OCI-LY3 (cell line): ENCODE measurements at regions not wholly inside any gene's neighbourhood (a gene's known extent, or its start where the extent isn't known, plus 50 kb on each side); places are given as distances from the start of the nearest gene placed in this dataset.
"Not testable (repeated sequence)": the region's sequence is repeated elsewhere in the genome, so short reads cannot be mapped to it uniquely, and the experiment has no call there.

Experiments
- H2AFZ ChIP-seq: fragments of 200-600, 300-600 bp; shearing (Covaris generic); 2 replicates; pipeline ENCODE4 v1.6.0; 2014; ENCODE audit warnings: antibody characterized with exemption, low read depth, low read length
- H3K27ac ChIP-seq: fragments of 200-600, 300-600 bp; sonication (generic); 2 replicates; pipeline ENCODE4 v1.5.1; 2014; ENCODE audit warnings: mild to moderate bottlenecking, low read length, moderate library complexity, mixed read lengths
- H3K27me3 ChIP-seq: fragments of 200-600, 300-600 bp; sonication (generic); 2 replicates; pipeline ENCODE4 v1.6.1; 2014; ENCODE audit warnings: low read depth, low read length, mixed read lengths
- H3K36me3 ChIP-seq: fragments of 200-600, 300-600 bp; sonication (generic); replicated peaks from 2 replicates; pipeline ENCODE3; 2014; ENCODE audit warnings: low read depth, low read length, mixed read lengths
- H3K4me1 ChIP-seq: fragments of 300-600, 200-600 bp; sonication (generic); 2 replicates; pipeline ENCODE4 v1.6.1; 2014; ENCODE audit warnings: low read length, mixed read lengths
- H3K4me2 ChIP-seq: fragments of 200-600, 300-600 bp; sonication (generic); 2 replicates; pipeline ENCODE4 v1.6.1; 2014; ENCODE audit warnings: low read length, mixed read lengths
- H3K4me3 ChIP-seq: fragments of 300-600, 200-600 bp; sonication (generic); 2 replicates; pipeline ENCODE4 v1.5.1; 2014; ENCODE audit warnings: antibody characterized with exemption, mild to moderate bottlenecking, low read length, moderate library complexity
- H3K79me2 ChIP-seq: fragments of 300-600, 200-600 bp; shearing (Covaris generic); 2 replicates; pipeline ENCODE4 v1.6.1; 2014; ENCODE audit warnings: mild to moderate bottlenecking, low read length, mixed read lengths
- H3K9ac ChIP-seq: fragments of 300-600, 200-600 bp; shearing (Covaris generic); 2 replicates; pipeline ENCODE4 v1.6.0; 2014; ENCODE audit warnings: mild to moderate bottlenecking, low read length, moderate library complexity
- H3K9me3 ChIP-seq: fragments of 200-600, 300-600 bp; shearing (Covaris generic); 2 replicates; pipeline ENCODE4 v1.6.1; 2014; ENCODE audit warnings: low read length, mixed read lengths; ENCODE audit not compliant: insufficient read depth
- H4K20me1 ChIP-seq: fragments of 200-600, 300-600 bp; sonication (generic); 2 replicates; pipeline ENCODE4 v1.6.1; 2016; ENCODE audit warnings: low read length, mixed read lengths; ENCODE audit not compliant: insufficient read depth
- EZH2phosphoT487 ChIP-seq: fragments of 200-600 bp; shearing (Covaris generic); IDR thresholded peaks from 2 replicates; pipeline ENCODE4 v1.6.1; 2018; ENCODE audit warnings: antibody characterized with exemption, mixed run types, low read depth
- TF ChIP-seq, protein P1 (sequence below): fragments of 200-600, 300-600 bp; sonication (generic); IDR thresholded peaks from 2 replicates; pipeline ENCODE4 v1.5.1; 2014; ENCODE audit warnings: antibody characterized with exemption, low read length, low read depth

- no peak overlapping the region for H3K4me2 ChIP-seq
- H2AFZ ChIP-seq = no peak overlapping the region
- H3K9me3 ChIP-seq = no peaks in the 10 kb centered on the region
- H4K20me1 ChIP-seq = no peaks in the 10 kb centered on the region
- TF ChIP-seq EZH2phosphoT487 = no peak
- TF ChIP-seq, protein P1, sequence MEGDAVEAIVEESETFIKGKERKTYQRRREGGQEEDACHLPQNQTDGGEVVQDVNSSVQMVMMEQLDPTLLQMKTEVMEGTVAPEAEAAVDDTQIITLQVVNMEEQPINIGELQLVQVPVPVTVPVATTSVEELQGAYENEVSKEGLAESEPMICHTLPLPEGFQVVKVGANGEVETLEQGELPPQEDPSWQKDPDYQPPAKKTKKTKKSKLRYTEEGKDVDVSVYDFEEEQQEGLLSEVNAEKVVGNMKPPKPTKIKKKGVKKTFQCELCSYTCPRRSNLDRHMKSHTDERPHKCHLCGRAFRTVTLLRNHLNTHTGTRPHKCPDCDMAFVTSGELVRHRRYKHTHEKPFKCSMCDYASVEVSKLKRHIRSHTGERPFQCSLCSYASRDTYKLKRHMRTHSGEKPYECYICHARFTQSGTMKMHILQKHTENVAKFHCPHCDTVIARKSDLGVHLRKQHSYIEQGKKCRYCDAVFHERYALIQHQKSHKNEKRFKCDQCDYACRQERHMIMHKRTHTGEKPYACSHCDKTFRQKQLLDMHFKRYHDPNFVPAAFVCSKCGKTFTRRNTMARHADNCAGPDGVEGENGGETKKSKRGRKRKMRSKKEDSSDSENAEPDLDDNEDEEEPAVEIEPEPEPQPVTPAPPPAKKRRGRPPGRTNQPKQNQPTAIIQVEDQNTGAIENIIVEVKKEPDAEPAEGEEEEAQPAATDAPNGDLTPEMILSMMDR = no peak
- no peaks in the 10 kb centered on the region for H3K79me2 ChIP-seq
- H3K36me3 ChIP-seq = no peaks in the 10 kb centered on the region
- no peaks in the 10 kb centered on the region for H3K4me1 ChIP-seq
- H3K9ac ChIP-seq = no peak overlapping the region
- H3K27me3 ChIP-seq = no peaks in the 10 kb centered on the region
- no peak overlapping the region for H3K4me3 ChIP-seq
- no peak overlapping the region for H3K27ac ChIP-seq
Observed at GRCh38 chr10:42419789-42420188, 218.6 kb downstream of the ZNF33B start.

DNA sequence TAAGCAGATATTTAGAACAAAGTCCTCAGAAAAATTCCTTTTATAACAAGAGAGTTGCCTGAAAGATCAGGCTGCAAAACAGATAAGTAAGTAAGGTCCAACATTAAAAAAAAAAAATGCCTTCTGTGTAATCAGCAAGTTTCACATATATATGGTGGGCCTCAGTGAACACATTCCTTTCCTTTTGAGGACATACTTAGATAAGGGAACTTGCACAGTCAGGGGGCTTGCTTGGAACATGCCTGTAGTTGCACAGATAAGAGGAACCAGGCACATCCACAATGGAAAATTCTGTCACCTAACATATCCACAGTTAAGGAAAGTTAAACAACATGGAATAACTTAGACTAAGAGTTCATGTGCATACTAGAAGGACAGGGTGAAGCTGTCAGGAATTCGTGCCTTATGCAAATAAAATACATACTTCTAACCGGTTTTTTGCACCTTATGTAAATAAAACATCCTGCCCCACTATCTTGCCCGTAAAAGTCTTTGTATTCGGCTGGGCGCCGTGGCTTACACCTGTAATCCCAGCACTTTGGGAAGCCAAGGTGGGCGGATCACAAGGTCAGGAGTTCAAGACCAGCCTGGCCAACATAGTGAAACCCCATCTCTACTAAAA lies 257.3 kb downstream of the ZNF33B start:
- Histone ChIP-seq H3K4me1 (no peaks in the 10 kb centered on the region), H3K4me2 (no peak overlapping the region), H4K20me1 (no peaks in the 10 kb centered on the region), H3K27ac (no peak overlapping the region), H3K36me3 (no peaks in the 10 kb centered on the region), H3K4me3 (no peak overlapping the region), H3K79me2 (no peaks in the 10 kb centered on the region), H3K9ac (no peak overlapping the region), H2AFZ (no peak overlapping the region), H3K27me3 (no peaks in the 10 kb centered on the region), H3K9me3 (no peaks in the 10 kb centered on the region)
- TF ChIP-seq, protein P1 = no peak

DNA sequence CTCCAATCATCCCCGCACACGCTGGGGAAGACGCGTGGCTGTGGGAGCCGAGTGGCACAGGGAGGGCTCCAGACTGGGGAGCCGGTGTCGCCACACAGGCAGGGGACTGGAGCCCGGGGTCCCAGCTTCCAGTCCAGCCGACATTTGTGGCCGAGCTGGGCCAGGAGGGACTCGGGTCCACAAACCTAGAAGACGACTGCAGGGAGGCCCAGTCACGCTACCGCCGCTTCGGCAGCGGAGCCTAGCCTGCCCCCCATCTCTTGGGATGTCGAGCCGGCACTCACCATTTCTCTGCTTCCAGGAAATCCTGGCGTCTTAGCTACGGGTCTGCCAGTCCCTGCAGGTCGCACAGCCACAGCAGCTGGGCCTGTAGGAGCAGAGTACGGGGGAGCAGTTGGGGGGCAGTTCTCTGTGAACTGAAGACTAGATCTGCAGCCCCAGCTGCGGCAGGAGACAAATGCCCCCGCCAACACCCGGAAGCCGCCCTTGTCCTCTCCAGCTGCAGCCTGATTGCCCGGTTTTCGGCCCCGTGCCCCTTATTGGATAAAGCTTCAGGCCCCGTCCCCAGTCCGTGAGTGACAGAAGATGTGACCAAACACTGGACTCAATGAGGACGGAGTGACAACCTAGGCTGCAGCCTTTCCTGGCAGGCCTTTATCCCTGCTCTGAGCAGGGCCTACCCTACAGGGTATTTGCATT lies 270.7 kb downstream of the ZNF33B start:
- H3K9ac ChIP-seq = no peak overlapping the region
- TF ChIP-seq, protein P1 = no peak
- no peak for TF ChIP-seq EZH2phosphoT487
- no peaks in the 10 kb centered on the region for H3K9me3 ChIP-seq
- no peak overlapping the region for H3K27ac ChIP-seq
- H3K4me2 ChIP-seq = no peak overlapping the region
- H3K36me3 ChIP-seq = no peaks in the 10 kb centered on the region
- no peaks in the 10 kb centered on the region for H3K4me1 ChIP-seq
- no peaks in the 10 kb centered on the region for H3K27me3 ChIP-seq
- H3K4me3 ChIP-seq = no peak overlapping the region
- H2AFZ ChIP-seq = no peak overlapping the region
- H3K79me2 ChIP-seq = no peaks in the 10 kb centered on the region
- no peaks in the 10 kb centered on the region for H4K20me1 ChIP-seq

- Histone ChIP-seq H4K20me1 (no peaks in the 10 kb centered on the region), H3K4me2 (no peak overlapping the region), H3K36me3 (no peaks in the 10 kb centered on the region), H3K9ac (no peak overlapping the region), H3K79me2 (no peaks in the 10 kb centered on the region), H3K27me3 (no peaks in the 10 kb centered on the region), H3K9me3 (no peaks in the 10 kb centered on the region), H2AFZ (no peak overlapping the region), H3K27ac (no peak overlapping the region), H3K4me1 (no peaks in the 10 kb centered on the region), H3K4me3 (no peak overlapping the region)
- TF ChIP-seq EZH2phosphoT487 = no peak
- TF ChIP-seq, protein P1 = no peak
Observed at GRCh38 chr10:42351745-42352144, 286.6 kb downstream of the ZNF33B start.

GRCh38 chr10:42336593-42337337 lies 301.6 kb downstream of the ZNF33B start:
- not testable (repeated sequence) for H3K27ac ChIP-seq, H3K9ac ChIP-seq, H3K9me3 ChIP-seq, H3K4me2 ChIP-seq, H3K79me2 ChIP-seq, H2AFZ ChIP-seq, H3K36me3 ChIP-seq, H3K4me3 ChIP-seq, H3K4me1 ChIP-seq, H4K20me1 ChIP-seq, H3K27me3 ChIP-seq
